Heart left ventricle (tissue), 16 donors: ENCODE measurements at regions not wholly inside any gene's neighbourhood (a gene's known extent, or its start where the extent isn't known, plus 50 kb on each side); places are given as distances from the start of the nearest gene placed in this dataset.

Source experiments
- ATAC-seq, 4 donors: fragments of 200-7000 bp; cut with Tn5 transposase; one replicate each; pipeline ENCODE4 v1.9.1; 2020 to 2022; ENCODE audit warnings: moderate library complexity in 4 of 4, mild to moderate bottlenecking in 3 of 4, moderate number of reproducible peaks in 1 of 4
- DNase-seq, 5 donors: peaks; one replicate each; pipeline ENCODE4 v3.0.0-alpha.2; 2020
- H3K27ac ChIP-seq, 12 donors: fragments of 200-600 bp; sonication (generic) in 4 of 12; one replicate each; pipeline versions ENCODE4 v1.5.0 to v1.8.0; 2016 to 2022; ENCODE audit warnings: mild to moderate bottlenecking in 2 of 12
- H3K27me3 ChIP-seq, 9 donors: fragments of 200-600 bp; sonication (generic) in 2 of 9; one replicate each; pipeline versions ENCODE4 v1.5.1 to v1.8.0; 2016 to 2022; ENCODE audit warnings: mild to moderate bottlenecking in 3 of 9
- H3K36me3 ChIP-seq, 9 donors: fragments of 200-600 bp; sonication (generic) in 2 of 9; one replicate each; pipeline versions ENCODE4 v1.5.0 to v1.8.0; 2018 to 2022; ENCODE audit warnings: mild to moderate bottlenecking in 2 of 9
- H3K4me1 ChIP-seq, 12 donors: fragments of 200-600 bp; sonication (generic) in 4 of 12; one replicate each; pipeline versions ENCODE4 v1.5.0 to v1.8.0; 2016 to 2022; ENCODE audit warnings: mild to moderate bottlenecking in 3 of 12
- H3K4me3 ChIP-seq, 12 donors: fragments of 200-600 bp; sonication (generic) in 4 of 12; one replicate each; pipeline versions ENCODE4 v1.5.0 to v1.8.0; 2017 to 2022; ENCODE audit warnings: mild to moderate bottlenecking in 9 of 12, moderate library complexity in 4 of 12
- H3K9me3 ChIP-seq, 12 donors: fragments of 200-600 bp; sonication (generic) in 4 of 12; one replicate each; pipeline versions ENCODE4 v1.5.0 to v1.8.0; 2016 to 2022; ENCODE audit warnings: mild to moderate bottlenecking in 1 of 12
- POLR2A ChIP-seq, 2 donors: fragments of 450-650 bp; IDR thresholded peaks; one replicate each; pipeline ENCODE4 v1.6.1; 2017; ENCODE audit warnings: antibody characterized with exemption in 2 of 2, mild to moderate bottlenecking in 2 of 2, moderate library complexity in 2 of 2
- WGBS, 4 donors: extraction: QIAGEN DNeasy Blood & Tissue Kit in 2 of 4; methylation state at CpG; one replicate each; pipeline versions ENCODE4 v1.1.5 to v1.1.7; 2013 to 2018; 5-methylcytosine and 5-hydroxymethylcytosine counted together
- intact Hi-C, 10 donors: fragments of 100-400 bp; cut with DNase I; formaldehyde crosslinking; loops; one replicate each; pipeline versions ENCODE4 v1.11.1 to v1.14.2; 2022
- TF ChIP-seq, protein P1 (sequence below), 12 donors: fragments of 200-600 bp; sonication (generic) in 4 of 12; IDR thresholded peaks; one replicate each; pipeline versions ENCODE4 v1.5.0 to v1.8.0; 2018 to 2022; ENCODE audit warnings: antibody characterized with exemption in 12 of 12, mild to moderate bottlenecking in 5 of 12
- donor health status: ischemic (EF 13 %, LVEDD 7.1; RV severe dilation, severe dysfunction).
- donor health status: healthy with polysubstance abuse.
- donor health status: DM: no; HTN: yes; CAD: no.
- donor health status: DM: no; HTN: no; CAD: no.
- donor health status: ischemic (EF 25% LVEDD 6.9; RV normal size, moderate dysfunction).
- donor health status: ischemic (EF 25% LVEDD 5.7; RV mildly dilated, moderate dysfunction).
- donor health status: healthy.
- donor health status: DM: yes; HTN: yes; CAD: no.
- donor health status: ischemic (EF 35%, LVEDD 5.7; RV mildly dilated, moderate dysfunction).
- donor health status: nonischemic (EF 11% LVEDD 7.7; RV severe dilation, severe dysfunction).
- donor health status: DM: yes; HTN: yes; CAD: no.
- donor health status: PGD.
- donor health status: ischemic (EF 29% LVEDD 5.4; RV normal size, mild dysfunction).
- donor health status: nonischemic (EF 23%, LVEDD 6.1; RV moderate dilation, normal function).

- peaks cover 0 to 25% (median 0%) of the 10 kb centered on the region in 9 donors for H3K27me3 ChIP-seq
- DNase-seq (no peak), ATAC-seq (no peak)
- no peaks in the 10 kb centered on the region for H3K4me1 ChIP-seq
- no peaks in the 10 kb centered on the region for H3K36me3 ChIP-seq
- H3K27ac ChIP-seq: no peak overlapping the region
- no peak overlapping the region for H3K4me3 ChIP-seq
- intact Hi-C loops: no loop called here
- TF ChIP-seq, protein P1, sequence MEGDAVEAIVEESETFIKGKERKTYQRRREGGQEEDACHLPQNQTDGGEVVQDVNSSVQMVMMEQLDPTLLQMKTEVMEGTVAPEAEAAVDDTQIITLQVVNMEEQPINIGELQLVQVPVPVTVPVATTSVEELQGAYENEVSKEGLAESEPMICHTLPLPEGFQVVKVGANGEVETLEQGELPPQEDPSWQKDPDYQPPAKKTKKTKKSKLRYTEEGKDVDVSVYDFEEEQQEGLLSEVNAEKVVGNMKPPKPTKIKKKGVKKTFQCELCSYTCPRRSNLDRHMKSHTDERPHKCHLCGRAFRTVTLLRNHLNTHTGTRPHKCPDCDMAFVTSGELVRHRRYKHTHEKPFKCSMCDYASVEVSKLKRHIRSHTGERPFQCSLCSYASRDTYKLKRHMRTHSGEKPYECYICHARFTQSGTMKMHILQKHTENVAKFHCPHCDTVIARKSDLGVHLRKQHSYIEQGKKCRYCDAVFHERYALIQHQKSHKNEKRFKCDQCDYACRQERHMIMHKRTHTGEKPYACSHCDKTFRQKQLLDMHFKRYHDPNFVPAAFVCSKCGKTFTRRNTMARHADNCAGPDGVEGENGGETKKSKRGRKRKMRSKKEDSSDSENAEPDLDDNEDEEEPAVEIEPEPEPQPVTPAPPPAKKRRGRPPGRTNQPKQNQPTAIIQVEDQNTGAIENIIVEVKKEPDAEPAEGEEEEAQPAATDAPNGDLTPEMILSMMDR (IDR thresholded peaks at IDR 0.05): no peak
- no peak for TF ChIP-seq POLR2A (IDR thresholded peaks at IDR 0.05)
- no peaks in the 10 kb centered on the region for H3K9me3 ChIP-seq
Observed at GRCh38 chr5:175785681-175786080, 85.7 kb upstream of the CPLX2 start.

GRCh38 chr5:175788155-175788787, 83.1 kb upstream of the CPLX2 start:
- TF ChIP-seq POLR2A (IDR thresholded peaks at IDR 0.05): no peak
- TF ChIP-seq, protein P1 (IDR thresholded peaks at IDR 0.05): no peak
- no peaks in the 10 kb centered on the region for H3K36me3 ChIP-seq
- H3K4me1 ChIP-seq: no peaks in the 10 kb centered on the region
- no peak overlapping the region for H3K4me3 ChIP-seq
- intact Hi-C loops: no loop called here
- peaks cover 0 to 6% (median 0%) of the 10 kb centered on the region in 12 donors for H3K9me3 ChIP-seq
- WGBS, 4 donors: 72 to 79% (median 73%) methylated on average over 8 to 9 of the region's 9 CpGs
- H3K27ac ChIP-seq: no peak overlapping the region
- ATAC-seq: no peak
- H3K27me3 ChIP-seq: peaks cover 0 to 40% (median 2%) of the 10 kb centered on the region in 9 donors
- no peak for DNase-seq

- Histone ChIP-seq H3K4me1 (no peaks in the 10 kb centered on the region), H3K36me3 (no peaks in the 10 kb centered on the region), H3K27ac (no peak overlapping the region), H3K27me3 (peaks cover 0 to 52% (median 11%) of the 10 kb centered on the region in 9 donors), H3K4me3 (no peak overlapping the region), H3K9me3 (peaks cover 0 to 6% (median 0%) of the 10 kb centered on the region in 12 donors)
- TF ChIP-seq, protein P1 (IDR thresholded peaks at IDR 0.05): no peak
- no peak for TF ChIP-seq POLR2A (IDR thresholded peaks at IDR 0.05)
- no peak for ATAC-seq
- intact Hi-C loops: no loop called here
- no peak for DNase-seq
Observed at GRCh38 chr5:175789670-175790069, 81.7 kb upstream of the CPLX2 start.

DNA sequence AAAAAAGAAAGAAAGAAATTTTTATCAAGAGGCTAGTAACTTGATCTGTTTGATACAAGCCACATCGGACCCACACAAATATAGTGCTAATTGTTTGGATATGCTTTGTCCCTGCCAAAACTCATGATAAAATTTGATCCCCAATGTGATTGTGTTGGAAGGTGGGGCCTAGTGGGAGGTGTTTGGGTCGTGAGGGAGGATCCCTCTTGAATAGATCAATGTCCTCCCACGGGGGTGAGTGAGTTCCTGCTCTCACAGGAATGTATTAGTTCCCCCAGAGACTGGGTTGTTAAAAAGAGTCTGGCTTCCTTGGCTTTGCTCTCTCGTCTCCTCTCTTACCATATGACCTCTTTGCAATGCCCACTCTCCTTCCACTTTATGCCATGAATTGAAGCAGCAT, 80.6 kb upstream of the CPLX2 start:
- Histone ChIP-seq H3K27me3 (peaks cover 0 to 63% (median 17%) of the 10 kb centered on the region in 9 donors), H3K9me3 (peaks cover 0 to 6% (median 0%) of the 10 kb centered on the region in 12 donors), H3K36me3 (no peaks in the 10 kb centered on the region), H3K4me3 (no peak overlapping the region), H3K4me1 (no peaks in the 10 kb centered on the region), H3K27ac (no peak overlapping the region)
- ATAC-seq (no peak), DNase-seq (no peak)
- WGBS, 4 donors: 43 to 55% (median 53%) methylated on average over 4 of the region's 4 CpGs
- intact Hi-C loops: no loop called here
- TF ChIP-seq POLR2A (IDR thresholded peaks at IDR 0.05): no peak
- TF ChIP-seq, protein P1 (IDR thresholded peaks at IDR 0.05): no peak
